Activated T-cell treated with anti-CD3 and anti-CD28 coated beads for 24 hours (primary cell): ENCODE measurements at regions not wholly inside any gene's neighbourhood (a gene's known extent, or its start where the extent isn't known, plus 50 kb on each side); places are given as distances from the start of the nearest gene placed in this dataset.
A peak's percentile ranks its signal among the peaks of the same experiment; 100 is the strongest.

Experiments
- DNase-seq: peaks from one replicate; pipeline ENCODE4 v3.0.0-alpha.2; 2020; ENCODE audit warnings: low read depth

DNA sequence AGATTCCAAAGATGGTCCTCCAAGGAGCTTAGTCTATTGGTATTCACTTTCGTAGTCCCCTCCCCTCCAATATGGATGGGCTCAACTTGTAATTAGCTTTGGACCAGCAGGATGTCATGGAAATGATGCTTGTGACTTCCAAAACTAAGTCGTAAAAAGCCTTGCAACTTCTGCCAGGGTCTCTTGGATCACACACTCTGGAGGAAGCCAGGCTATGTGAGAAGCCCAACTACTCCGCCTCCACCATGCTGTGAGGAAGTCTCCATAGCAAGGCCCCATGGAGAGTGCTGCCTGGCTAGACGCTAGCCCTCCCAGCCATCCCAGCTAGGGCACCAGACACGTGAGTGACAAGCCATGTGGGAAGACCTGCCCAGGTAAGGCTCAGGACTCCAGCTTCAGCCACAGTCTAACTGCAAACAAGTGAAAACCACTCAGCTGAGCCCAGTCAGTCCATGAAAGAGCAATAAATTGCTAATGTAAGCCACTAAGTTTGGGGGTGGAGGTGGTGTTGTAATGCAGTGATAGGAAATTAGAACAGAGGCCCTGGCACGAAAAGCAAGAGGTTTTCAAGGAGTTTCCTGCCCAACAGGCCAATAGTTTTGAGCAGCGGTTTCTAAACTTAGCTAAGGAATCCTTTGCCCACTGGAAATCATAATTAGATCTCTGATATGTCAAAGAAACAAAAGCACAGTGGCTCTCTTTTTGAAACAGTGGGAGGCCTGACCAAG, 77.5 kb upstream of the GLI2 start:
- DNase-seq: no peak

DNA sequence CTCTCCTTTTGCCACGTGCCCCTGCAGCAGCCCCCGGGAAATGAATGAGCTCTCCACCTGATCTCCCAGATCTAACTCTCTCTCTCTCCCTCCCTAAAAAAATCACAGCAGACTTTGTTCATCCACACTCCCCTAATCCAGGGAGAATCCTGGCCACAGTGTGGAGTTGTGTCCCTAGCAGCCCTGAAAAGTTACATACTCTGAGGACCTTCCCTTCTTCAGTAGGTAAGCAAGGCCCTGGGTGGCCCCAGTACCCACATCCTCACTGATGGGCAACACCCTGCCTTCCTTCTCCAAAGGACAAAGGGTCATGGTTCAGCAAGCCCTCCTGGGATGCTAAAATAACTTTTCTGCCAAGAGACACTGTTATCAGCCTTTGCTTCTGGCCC, 76.9 kb upstream of the GLI2 start:
- no peak for DNase-seq

DNA sequence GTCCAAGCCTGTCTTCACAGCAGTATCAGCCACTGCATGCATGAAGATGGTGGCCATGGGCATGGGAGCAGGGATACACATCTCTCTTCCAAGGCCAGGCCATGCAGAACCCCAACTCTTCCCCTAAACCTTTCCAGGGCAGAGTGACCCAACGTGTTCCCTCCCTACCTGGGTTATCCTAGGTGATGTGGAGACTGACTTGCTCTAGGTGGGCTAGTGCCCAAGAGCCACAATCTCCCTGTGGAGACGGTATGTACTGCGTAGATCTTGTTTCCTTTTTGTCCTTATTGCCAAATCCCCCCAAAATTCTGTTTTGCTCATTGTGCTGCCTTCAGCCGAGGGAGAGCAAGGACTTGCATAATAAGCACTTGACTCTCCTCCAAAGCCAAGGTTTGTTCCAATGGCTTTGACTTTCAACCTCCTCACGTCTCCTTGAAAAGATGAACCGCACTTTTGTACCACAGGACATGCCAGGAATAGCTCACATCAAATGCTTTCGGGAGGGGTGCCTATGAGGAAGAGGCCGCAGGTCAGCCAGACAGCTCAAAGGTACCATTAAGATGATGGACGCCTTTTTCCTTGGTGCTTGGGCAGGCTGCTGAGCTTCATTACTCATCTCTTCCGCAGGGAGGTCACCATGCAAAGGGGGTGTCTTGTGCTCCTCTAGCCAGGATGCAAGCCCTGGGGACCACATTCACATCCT, 76.2 kb upstream of the GLI2 start:
- DNase-seq: no peak

DNA sequence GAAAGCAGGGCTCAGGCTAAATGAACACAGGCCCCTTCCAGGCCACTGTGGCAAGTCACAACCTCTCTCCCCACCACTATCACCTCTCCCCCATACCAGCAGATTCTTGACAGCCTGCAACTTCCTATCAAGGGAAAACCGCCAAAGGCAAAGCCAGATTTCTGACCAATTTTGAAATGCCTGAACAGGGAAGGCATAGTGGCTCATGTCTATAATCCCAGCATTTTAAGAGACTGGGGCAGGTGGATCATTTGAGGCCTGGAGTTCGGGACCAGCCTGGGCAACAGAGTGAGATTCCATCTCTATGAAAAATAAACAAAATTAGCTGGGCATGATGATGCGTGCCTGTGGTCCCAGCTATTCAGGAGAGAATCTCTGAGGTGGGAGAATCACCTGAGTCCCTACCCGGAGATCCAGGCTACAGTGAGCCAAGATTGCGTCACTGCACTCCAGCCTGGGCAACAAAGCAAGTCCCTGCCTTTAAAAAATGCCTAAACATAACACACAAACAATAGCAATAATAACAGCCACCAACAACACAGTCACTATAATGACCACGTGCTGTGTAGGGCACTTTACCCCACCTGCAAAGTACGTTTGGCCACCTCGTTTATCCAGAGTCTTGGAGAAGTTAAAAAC, 75.5 kb upstream of the GLI2 start:
- no peak for DNase-seq

DNA sequence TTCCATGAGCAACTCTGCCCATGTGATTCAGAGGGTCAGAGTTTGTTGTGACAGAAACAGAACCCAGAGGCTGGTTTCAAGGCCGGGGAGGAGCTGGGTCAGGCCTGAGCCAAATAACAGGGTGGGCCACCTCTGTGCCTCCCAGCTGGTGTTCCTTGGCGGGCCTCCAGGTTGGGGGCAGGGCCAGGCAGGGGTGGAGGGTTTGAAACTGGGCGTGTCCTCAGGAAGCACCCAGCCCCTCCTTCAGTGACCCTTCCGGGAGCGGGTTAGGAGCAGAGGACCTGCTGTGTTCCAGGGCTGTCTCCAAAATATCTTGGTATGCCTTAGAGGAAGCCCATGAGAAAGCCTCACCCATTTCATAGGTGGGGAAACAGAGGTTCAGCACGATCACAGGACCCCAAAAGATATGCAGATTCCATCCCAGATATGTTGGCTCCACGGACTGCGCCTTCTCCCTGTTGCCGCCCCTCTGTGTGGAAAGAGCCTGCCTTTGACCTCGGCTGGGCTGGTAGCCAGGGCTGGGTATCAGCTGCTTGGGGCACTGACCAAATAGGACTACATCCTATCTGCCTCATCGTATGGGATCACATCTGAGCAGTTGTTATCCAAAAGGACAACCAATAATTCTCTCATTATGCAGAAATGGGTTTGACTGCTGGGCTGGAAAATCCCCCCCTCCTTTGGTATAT, 74.8 kb upstream of the GLI2 start:
- no peak for DNase-seq

DNA sequence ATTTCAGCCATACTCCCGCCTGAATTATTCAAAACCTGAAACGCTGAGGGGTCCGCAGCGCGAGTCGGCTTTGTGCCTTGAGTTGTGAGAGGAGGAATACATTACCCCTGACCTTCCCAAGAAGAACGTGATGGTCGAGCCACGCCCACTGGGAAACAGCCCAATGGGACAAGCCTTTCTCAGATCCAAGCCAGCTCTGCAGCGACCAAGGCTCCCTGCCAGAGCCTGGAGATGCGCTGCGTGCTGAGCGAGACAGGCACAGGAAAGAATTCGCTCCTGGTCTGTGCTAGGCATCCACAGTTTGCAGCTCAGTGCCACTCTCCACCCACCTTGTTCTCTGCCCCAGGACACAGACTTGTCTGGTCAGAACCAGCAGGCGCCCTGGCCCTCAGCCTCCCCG, 74.1 kb upstream of the GLI2 start:
- DNase-seq: no peak

DNA sequence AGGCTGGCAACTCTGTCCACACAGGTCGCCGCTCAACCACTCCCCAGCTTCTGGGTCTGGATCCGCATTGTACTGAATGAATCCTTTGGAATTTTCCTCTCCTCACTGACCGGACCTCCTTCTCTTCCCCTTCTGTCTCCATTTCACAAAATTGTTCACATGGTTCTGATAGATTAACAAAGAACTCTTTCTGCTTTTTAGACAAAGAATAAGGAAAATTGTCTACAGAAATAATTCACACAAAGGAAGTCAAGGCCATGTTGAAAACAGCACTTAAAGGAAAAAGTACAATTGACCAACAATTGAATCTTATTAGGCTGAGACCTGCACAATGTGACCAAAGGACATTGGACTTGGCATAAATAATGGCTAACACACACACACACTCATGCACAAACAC, 73.6 kb upstream of the GLI2 start:
- DNase-seq: no peak

DNA sequence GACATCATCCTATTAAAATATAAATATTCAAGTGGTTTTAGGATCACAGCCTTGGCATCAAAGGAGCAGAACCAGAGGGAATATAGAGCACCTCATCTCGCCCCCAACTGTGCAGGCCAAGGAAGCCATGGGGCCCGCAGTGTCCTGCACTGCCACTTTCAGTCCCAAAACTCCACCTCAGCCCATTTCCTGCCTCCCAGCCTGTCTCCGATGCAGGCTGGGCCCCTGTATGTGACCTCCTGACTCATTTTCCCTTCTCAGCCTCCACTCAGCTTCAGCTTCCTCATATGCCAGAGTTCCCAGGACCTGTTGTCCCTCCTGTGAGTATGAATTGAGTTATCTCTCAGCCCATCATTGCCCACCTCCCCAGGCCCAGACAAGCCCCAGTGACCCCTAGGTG, 72.9 kb upstream of the GLI2 start:
- no peak for DNase-seq

DNA sequence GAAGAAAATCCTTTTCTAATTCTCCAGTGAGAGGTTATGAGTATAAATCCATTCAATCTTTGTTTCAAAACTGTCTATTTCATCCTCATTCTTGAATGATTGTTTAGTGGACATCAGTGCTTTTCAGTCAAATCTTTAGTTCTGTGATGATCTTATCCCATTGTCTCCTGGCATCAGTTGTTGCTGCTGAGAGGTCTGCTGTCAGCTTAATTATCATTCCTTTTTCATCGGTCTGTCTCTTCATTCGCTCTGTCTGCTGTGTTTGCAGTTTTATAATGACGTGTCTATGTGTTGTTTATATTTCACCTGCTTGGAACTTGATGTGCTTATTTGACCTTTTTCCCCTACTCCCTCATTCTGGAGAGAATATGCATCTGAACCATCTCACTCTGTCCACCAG, 69.2 kb upstream of the GLI2 start:
- no peak for DNase-seq

DNA sequence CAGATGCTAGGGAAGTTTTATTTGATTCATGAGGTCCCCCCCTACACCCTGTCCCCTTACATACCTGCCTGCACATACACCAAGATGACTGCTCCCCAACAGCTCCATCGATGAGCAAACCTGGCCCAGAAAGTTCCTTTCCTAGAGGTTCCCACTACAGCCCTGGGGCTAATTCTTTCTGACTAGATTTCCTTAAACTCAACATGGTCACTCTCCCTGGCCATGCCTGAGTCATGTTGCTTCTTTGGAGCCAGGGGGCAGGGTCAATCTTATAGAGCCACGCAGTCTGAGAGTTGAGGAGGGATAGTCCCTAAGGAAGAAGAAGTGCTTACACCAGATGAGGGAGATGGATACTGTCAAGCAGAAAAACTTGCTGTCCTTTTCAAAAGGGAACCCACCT, 67.7 kb upstream of the GLI2 start:
- no peak for DNase-seq

DNA sequence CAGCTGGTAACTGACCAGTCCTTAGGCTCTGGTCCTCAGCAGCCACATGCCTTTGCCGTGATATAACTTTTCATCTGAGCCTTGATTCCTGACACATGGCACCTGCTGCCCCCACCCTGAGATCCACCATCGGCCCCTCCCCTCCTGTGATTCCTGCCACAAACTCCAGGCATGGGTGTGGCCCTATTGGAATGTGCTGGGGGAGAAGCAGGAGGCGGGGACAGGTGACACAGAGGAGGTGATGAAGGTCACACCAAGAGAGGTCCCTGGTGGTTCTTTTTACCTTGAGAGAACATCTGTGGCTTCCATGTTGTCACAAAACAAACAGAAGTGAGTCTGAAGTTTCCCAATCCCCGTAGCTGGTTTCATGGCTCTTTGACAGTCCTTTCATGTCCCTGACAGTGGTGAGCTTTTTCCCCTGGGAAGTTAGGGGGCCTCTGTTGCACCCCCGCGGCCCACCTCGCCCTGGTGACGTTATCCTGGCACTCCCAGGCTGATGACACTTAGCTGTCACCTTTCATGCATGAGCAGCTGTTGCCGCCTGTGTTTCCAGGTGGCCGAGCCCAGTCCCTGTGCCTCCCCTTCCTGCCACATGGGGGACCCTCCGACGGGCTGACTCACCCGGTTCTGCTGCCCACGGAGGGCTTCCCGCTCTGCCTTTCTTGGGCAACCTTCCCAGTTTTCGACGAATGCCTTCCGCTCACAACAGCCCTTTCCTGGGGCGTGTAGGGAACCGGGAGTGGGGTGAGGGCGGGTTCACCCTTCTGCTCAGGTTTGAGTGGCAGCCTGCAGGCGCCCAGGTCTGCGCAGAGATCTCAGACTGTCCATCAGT, 66.3 kb upstream of the GLI2 start:
- DNase-seq: no peak

DNA sequence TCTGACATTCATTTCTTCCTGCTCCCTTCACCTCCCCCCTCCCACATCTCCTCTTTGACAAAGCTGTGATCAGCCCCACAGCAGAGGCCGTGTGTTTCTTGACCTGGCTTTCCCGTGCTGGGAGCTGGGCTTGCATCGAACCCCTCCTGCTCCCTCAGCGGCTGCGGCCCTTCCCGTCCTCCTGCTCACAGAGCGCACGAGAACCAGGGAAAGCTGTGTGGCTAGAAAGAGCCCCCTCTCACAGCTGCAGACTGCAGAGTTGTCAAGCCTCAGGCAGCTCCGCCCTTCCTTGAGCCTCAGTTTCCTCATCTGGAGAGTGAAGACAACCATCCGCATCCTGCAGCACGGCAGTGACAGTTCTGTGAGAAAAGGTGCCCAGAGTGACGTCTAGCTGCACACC, 65.7 kb upstream of the GLI2 start:
- DNase-seq: no peak

DNA sequence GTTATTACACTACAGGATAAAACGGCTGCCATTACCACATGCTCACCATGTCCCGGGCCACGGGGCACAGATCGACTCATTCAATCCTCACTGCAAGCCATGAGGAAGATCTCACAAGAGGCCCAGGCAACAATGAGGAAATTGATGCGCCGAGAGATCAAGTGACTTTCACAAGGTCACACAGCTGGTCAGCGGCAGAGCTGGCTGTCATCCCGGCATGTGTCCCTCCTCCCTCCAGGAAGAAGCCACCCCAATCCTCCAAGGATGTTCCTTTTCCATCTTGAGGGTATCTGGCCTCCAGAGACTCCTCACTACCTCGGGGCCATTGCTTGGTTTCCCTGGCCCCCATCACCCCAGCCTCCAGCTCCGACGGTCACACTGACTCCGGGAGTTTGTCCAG, 65.3 kb upstream of the GLI2 start:
- DNase-seq: no peak

DNA sequence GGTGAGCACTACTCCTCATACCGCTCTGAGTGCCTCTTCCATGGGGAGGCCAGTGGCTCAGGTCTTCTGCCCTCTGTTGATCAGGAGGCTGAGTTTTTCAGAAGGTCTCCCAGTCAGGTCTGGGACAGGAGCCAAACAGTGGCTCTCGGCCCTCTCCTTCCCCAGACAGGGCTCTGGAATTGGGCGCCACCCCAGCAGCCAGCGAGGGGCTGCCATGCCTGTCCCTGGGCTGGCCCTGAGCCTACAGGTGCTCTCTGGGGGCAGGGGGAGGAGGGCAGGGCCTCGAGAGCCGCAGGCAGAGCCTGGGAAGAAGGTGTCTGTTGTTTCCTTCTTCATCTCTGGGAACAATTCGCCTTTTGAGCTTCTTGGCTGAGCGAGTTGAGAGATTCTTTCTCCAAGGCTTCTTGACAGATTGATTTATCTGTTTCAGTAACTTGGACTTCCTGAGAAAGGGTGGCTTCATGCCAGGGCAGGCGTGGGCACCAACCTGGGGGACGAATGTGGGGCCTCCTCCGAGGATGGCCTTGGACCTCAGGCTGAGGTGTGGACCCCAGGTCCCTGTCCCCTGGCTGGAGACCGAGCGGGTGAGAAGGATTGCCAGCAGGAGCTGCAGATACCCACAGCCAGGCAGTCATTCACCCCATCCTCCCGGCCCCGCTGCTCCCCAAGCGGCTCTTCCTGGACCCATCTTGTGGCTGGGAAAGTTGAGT, 64.7 kb upstream of the GLI2 start:
- DNase-seq: no peak

DNA sequence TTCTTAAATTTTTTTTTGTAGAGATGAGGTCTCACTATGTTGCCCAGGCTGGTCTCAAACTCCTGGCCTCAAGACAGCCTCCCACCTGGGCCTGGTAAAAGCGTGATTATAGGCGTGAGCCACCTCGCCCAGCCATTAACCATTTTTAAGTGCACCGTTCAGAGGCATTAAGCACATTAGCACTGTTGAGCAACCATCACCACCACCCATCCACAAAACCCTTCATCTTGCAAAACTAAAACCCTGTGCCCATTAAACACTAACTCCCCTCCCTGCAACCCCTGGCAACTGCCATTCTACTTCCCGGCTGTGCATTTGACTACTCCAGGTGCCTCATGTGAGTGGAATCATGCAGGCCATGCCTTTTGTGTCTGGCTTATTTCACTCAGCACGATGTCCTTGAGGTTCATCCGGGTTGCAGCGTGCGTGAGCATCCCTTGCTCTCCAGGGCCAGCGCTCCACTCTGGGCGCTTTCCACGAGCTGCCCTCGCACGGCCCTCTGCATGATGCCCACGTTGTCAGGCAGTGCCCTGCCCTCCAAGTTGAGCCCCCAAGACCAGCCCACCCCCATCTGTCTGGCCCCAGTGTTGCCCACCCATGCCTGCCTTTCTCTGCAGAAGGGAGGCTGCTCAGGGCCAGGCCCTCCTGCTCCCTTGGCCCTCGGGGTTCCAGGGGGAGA, 63.0 kb upstream of the GLI2 start:
- DNase-seq: no peak

DNA sequence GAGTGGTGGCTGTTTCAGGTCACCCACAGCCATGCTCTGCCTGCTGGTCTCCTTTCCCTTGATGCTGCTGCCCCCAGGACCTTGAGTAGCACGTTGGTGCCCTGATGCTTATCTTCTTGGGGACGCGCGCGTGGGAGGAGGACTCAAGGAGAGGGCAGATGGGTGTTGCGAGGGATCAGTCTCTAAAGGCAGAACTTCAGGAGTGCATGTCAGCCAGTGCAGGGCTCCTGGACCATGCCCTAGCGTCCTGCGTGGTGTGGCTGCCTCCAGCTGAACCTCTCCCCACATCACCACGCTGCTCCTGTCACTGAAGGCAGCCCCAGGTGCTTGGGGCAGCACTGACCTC, 62.5 kb upstream of the GLI2 start:
- DNase-seq: no peak

DNA sequence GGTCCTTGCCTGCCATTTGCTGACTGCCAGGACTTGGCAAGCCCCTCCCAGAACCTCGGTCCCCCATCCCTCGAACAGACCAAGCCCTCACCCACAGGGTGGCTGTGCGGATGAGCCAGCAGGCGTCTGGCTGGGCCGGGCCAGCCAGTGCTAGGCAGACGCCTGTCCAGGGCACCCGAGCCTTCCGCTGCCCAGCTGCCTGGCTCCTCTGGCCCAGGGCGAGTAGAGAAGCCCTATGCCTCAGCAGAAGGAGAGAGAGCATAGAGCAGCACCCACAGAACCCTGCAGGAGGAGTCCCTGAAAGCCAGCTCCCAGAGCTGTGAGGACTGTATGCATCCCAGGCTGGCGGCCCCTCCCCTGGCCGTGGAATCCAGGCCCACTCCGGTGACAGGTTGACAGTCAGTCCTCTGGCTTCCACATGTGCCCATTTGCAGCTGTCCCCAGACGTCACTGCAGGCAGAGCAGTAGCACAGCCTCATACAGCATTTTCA, 62.1 kb upstream of the GLI2 start:
- DNase-seq: no peak

DNA sequence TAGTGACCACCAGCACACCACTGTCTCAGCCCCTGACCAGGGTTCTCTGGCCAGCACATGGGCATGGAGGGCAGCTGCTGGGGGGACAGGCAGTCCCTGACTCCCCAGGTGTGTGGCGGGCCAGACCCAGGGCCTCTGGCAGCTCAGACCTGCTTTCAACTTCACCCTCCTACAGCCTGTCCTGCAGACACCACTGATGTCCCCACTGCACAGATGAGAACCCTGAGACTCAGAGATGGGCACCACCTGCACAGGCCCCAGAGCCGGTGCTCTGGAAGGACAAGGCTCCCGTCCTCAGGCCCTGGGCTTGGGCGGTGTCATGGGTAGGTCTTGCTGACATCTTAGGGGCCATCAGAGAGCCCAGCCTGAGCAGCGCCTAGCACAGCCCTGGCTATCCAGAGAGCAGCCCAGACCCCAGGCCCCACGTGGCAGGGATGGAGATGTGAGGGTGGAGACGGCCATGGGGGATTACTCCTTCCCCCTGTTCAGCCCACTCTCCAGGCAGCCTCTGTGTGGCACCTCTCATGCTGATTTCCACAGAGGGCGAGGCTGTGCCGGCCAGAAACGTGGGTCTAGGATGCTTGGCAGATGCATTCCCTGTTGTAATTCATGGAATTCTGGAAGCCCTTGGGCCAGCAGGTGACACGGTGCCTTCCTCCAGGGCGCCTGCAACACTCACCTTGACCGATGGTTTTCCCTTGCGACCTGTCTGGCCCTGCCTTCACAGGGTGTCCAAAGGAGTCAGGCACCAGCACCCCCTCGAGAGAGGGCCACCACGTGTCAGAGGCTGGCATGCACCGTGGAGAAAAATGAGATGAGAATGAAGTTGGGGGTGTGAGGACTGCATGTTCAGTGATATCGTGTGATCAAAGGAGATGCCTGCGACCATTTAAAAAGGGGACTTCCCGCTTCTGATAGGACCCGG, 61.2 kb upstream of the GLI2 start:
- DNase-seq: no peak

DNA sequence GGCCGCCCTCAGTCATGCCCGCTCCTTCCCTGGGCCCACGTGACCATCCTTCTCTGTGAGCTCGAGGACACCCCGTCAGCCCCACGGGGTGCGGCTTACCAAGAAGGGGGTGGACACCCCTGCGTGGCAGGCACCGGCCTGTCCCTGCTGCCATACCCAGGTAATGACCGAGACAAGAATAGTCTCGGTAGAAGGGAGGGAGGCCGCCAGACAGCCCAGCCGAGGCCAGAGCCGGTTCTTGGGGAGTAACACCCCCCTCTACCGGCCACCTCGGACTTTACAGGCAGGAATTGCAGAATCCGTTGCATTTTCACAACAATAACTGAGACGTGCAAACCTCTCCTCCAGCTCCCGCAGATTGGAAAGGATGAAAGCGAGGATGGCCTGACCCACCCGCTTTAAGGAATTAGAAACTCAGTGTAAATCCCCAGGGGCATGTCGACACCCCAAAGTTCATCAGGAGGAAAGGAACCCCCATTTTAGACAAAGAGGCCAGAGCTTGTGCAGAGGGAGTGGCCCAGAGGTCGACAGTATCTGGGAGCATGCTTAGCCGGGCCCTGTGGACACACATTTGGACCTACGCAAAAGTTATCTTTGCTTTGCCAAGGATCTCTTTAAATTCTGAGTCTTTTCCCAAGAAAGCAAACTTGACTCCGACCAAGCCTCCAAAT, 60.1 kb upstream of the GLI2 start:
- DNase-seq: peak; percentile 18
